ENCODE measurements at regions not wholly inside any gene's neighbourhood (a gene's known extent, or its start where the extent isn't known, plus 50 kb on each side); places are given as distances from the start of the nearest gene placed in this dataset.

DNA sequence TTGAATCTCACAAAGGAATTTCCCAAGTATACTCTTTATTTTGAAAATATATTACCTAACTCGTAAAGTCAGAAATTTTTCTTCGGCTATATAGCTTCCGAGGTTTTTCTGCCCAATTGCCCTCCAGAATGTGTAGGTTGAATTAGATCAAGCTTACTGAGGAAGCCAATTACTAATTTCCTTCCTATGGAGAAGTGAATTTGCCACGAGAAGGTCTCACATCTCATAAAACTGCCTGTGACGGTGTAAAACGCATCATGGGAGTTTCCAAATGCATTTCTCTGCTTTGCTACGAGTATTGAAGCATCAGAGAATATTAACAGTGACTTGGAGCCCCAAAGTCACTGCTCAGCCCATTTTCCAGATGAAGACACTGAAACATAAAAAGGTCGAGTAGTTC lies 262.3 kb downstream of the PTBP2 start:
- in situ Hi-C loops (cut with HindIII; ENCODE audit: low pct_ligation_motif_present, low sequenced_read_pairs), result no loop called here
- H3K27ac ChIP-seq, result no peak overlapping the region
- TF ChIP-seq CTCF (IDR thresholded peaks at IDR 0.05; ENCODE audit: low read depth, low read length, missing control alignments), result no peak

DNA sequence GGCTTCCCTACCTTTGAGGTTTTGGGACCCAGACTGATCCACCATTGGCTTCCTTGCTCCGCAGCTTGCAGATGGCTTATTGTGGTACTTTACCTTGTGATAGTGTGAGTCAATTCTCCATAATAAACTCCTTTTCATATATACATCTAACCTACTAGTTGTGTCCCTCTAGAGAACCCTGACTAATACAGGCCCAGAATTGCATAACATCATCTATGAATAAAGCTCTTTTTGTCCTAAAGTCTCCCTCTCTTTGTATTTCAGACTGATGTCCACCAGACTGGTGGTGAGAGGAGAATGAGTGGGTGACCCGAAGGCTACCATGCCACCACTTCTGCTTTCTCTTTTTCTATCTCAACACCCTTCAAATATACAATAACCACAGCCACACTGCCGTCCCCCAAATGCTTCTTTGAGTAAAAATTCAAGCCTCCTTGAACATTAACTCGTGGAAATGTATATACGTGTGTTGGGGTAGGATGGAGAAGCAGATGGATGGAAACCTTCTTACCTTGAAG lies 265.7 kb downstream of the PTBP2 start:
- H3K27me3 ChIP-seq (replicated peaks), result no peaks in the 10 kb centered on the region
- DNase-seq, result no peak
- no peak overlapping the region for H3K27ac ChIP-seq
- no peak for TF ChIP-seq CTCF (IDR thresholded peaks at IDR 0.05; ENCODE audit: low read depth, low read length, missing control alignments)
- no peaks in the 10 kb centered on the region for H3K36me3 ChIP-seq (replicated peaks)
- in situ Hi-C loops (cut with HindIII; ENCODE audit: low pct_ligation_motif_present, low sequenced_read_pairs), result no loop called here
- H3K4me3 ChIP-seq (ENCODE audit: low read depth, low read length), result no peak overlapping the region

More for the DNA sequence above, 262.3 kb downstream of the PTBP2 start:
- Histone ChIP-seq H3K36me3 (replicated peaks) (no peaks in the 10 kb centered on the region), H3K27me3 (replicated peaks) (no peaks in the 10 kb centered on the region), H3K4me3 (ENCODE audit: low read depth, low read length) (no peak overlapping the region)
- no peak for DNase-seq

GRCh38 chr1:96989302-96989701 lies 267.7 kb downstream of the PTBP2 start:
- H3K27ac ChIP-seq, result no peak overlapping the region
- H3K4me3 ChIP-seq (ENCODE audit: low read depth, low read length), result no peak overlapping the region
- no peak for TF ChIP-seq CTCF (IDR thresholded peaks at IDR 0.05; ENCODE audit: low read depth, low read length, missing control alignments)
- no peak for DNase-seq
- no peaks in the 10 kb centered on the region for H3K36me3 ChIP-seq (replicated peaks)
- H3K27me3 ChIP-seq (replicated peaks), result no peaks in the 10 kb centered on the region
- in situ Hi-C loops (cut with HindIII; ENCODE audit: low pct_ligation_motif_present, low sequenced_read_pairs), result no loop called here

DNA sequence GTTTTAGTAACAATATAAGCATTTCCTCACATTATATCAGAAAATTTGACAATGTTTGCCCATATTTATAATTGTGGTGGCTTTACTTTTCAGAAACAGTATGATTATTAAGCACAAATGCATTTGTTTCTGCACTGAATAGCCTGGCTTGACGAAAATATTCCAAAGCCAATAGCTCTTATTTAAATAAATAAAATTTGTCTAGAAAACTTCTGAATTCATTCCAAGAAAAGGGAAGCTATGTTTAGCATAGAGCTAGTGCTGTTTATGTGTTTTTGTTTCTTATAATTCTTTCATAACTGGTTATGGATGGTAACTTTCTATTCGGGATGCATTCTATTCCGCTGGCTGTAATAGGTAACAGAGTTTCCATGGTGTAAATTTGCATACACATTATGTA lies 268.6 kb downstream of the PTBP2 start:
- no peaks in the 10 kb centered on the region for H3K36me3 ChIP-seq (replicated peaks)
- no peaks in the 10 kb centered on the region for H3K27me3 ChIP-seq (replicated peaks)
- DNase-seq, result no peak
- no peak overlapping the region for H3K27ac ChIP-seq
- in situ Hi-C loops (cut with HindIII; ENCODE audit: low pct_ligation_motif_present, low sequenced_read_pairs), result no loop called here
- H3K4me3 ChIP-seq (ENCODE audit: low read depth, low read length), result no peak overlapping the region
- TF ChIP-seq CTCF (IDR thresholded peaks at IDR 0.05; ENCODE audit: low read depth, low read length, missing control alignments), result no peak

DNA sequence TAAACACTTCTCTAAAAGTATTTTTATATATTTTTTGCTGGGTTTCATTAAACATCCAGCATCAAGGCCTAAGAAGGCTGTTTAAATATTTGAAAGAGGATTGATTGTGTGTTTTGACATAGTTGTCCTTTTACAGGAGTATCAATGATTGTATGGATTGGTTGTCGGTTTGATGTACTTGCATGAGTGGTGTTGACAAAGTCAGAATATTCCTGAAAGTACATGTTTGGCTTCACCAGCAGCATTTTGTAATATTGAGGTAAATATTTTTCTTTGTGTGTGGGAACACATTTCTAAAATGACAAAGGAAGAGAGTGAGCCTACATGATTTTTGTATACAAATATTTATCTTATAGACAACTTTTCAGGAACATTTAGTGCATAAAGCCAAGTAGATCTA lies 269.7 kb downstream of the PTBP2 start:
- Histone ChIP-seq H3K27me3 (replicated peaks) (no peaks in the 10 kb centered on the region), H3K36me3 (replicated peaks) (no peaks in the 10 kb centered on the region), H3K4me3 (ENCODE audit: low read depth, low read length) (no peak overlapping the region), H3K27ac (no peak overlapping the region)
- no peak for DNase-seq
- TF ChIP-seq CTCF (IDR thresholded peaks at IDR 0.05; ENCODE audit: low read depth, low read length, missing control alignments), result no peak
- in situ Hi-C loops (cut with HindIII; ENCODE audit: low pct_ligation_motif_present, low sequenced_read_pairs), result no loop called here

- in situ Hi-C loops (cut with HindIII; ENCODE audit: low pct_ligation_motif_present, low sequenced_read_pairs), result no loop called here
- Histone ChIP-seq H3K4me3 (ENCODE audit: low read depth, low read length) (no peak overlapping the region), H3K27ac (no peak overlapping the region), H3K27me3 (replicated peaks) (no peaks in the 10 kb centered on the region), H3K36me3 (replicated peaks) (no peaks in the 10 kb centered on the region)
- no peak for TF ChIP-seq CTCF (IDR thresholded peaks at IDR 0.05; ENCODE audit: low read depth, low read length, missing control alignments)
- DNase-seq, result peak; percentile 27
These were observed 271.3 kb downstream of the PTBP2 start for GRCh38 chr1:96992871-96993270.
